Neural crest cell (in vitro differentiated cells): ENCODE measurements at regions not wholly inside any gene's neighbourhood (a gene's known extent, or its start where the extent isn't known, plus 50 kb on each side); places are given as distances from the start of the nearest gene placed in this dataset.

Source experiments
- DNase-seq: peaks from one replicate; pipeline ENCODE4 v3.0.0; 2021; ENCODE audit warnings: low read depth, mixed read lengths, low spot score
- H3K27ac Mint-ChIP-seq: one replicate; pipeline ENCODE4 v1.8.0; 2021; ENCODE audit warnings: mild to moderate bottlenecking, mixed read lengths; ENCODE audit not compliant: unreplicated experiment
- H3K27me3 Mint-ChIP-seq: 2 replicates; pipeline ENCODE4 v1.8.0; 2021; ENCODE audit warnings: low read depth, mild to moderate bottlenecking, mixed read lengths
- H3K36me3 Mint-ChIP-seq: 2 replicates; pipeline ENCODE4 v1.8.0; 2021; ENCODE audit warnings: low read depth, mild to moderate bottlenecking, mixed read lengths
- H3K4me1 Mint-ChIP-seq: 2 replicates; pipeline ENCODE4 v1.8.0; 2021; ENCODE audit warnings: mixed read lengths
- H3K4me3 Mint-ChIP-seq: one replicate; pipeline ENCODE4 v1.8.0; 2021; ENCODE audit warnings: mild to moderate bottlenecking, mixed read lengths
- H3K9me3 Mint-ChIP-seq: 2 replicates; pipeline ENCODE4 v1.8.0; 2021; ENCODE audit warnings: mixed read lengths
- CTCF ChIP-seq: fragments of 200-600 bp; sonication (generic); conservative IDR thresholded peaks from 2 replicates; pipeline ENCODE4 v1.5.0; 2021; ENCODE audit warnings: antibody characterized with exemption, mild to moderate bottlenecking

GRCh38 chr3:167066977-167067786, 312.9 kb downstream of the ZBBX start:
- peaks cover 7% of the 10 kb centered on the region for H3K4me1 Mint-ChIP-seq
- DNase-seq, result no peak
- H3K4me3 Mint-ChIP-seq, result no peak overlapping the region
- no peaks in the 10 kb centered on the region for H3K36me3 Mint-ChIP-seq
- no peaks in the 10 kb centered on the region for H3K9me3 Mint-ChIP-seq
- TF ChIP-seq CTCF, result no peak
- no peaks in the 10 kb centered on the region for H3K27me3 Mint-ChIP-seq
- no peak overlapping the region for H3K27ac Mint-ChIP-seq

- no peak for TF ChIP-seq CTCF
- DNase-seq, result no peak
- peaks cover 14% of the 10 kb centered on the region for H3K4me1 Mint-ChIP-seq
- H3K27me3 Mint-ChIP-seq, result no peaks in the 10 kb centered on the region
- H3K36me3 Mint-ChIP-seq, result peaks cover 4% of the 10 kb centered on the region
- no peak overlapping the region for H3K4me3 Mint-ChIP-seq
- peaks cover 11% of the 10 kb centered on the region for H3K9me3 Mint-ChIP-seq
- H3K27ac Mint-ChIP-seq, result no peak overlapping the region
Measured at GRCh38 chr3:167057581-167057980, 322.5 kb downstream of the ZBBX start.

- H3K27ac Mint-ChIP-seq, result no peak overlapping the region
- H3K27me3 Mint-ChIP-seq, result no peaks in the 10 kb centered on the region
- H3K4me3 Mint-ChIP-seq, result no peak overlapping the region
- DNase-seq, result no peak
- no peak for TF ChIP-seq CTCF
- peaks cover 14% of the 10 kb centered on the region for H3K4me1 Mint-ChIP-seq
- peaks cover 3% of the 10 kb centered on the region for H3K36me3 Mint-ChIP-seq
- peaks cover 9% of the 10 kb centered on the region for H3K9me3 Mint-ChIP-seq
Measured at GRCh38 chr3:167054926-167055325, 325.2 kb downstream of the ZBBX start.

- Mint-ChIP-seq H3K4me1 (peaks cover 10% of the 10 kb centered on the region), H3K9me3 (no peaks in the 10 kb centered on the region), H3K27ac (no peak overlapping the region), H3K36me3 (no peaks in the 10 kb centered on the region), H3K27me3 (no peaks in the 10 kb centered on the region), H3K4me3 (no peak overlapping the region)
- no peak for DNase-seq
- TF ChIP-seq CTCF, result no peak
Measured at GRCh38 chr3:167051421-167051820, 328.7 kb downstream of the ZBBX start.

GRCh38 chr3:167033866-167034265, 346.2 kb downstream of the ZBBX start:
- H3K27ac Mint-ChIP-seq, result no peak overlapping the region
- H3K4me3 Mint-ChIP-seq, result no peak overlapping the region
- H3K27me3 Mint-ChIP-seq, result no peaks in the 10 kb centered on the region
- H3K36me3 Mint-ChIP-seq, result no peaks in the 10 kb centered on the region
- no peak for TF ChIP-seq CTCF
- H3K4me1 Mint-ChIP-seq, result peaks cover 7% of the 10 kb centered on the region
- DNase-seq, result no peak
- H3K9me3 Mint-ChIP-seq, result no peaks in the 10 kb centered on the region
